Adrenal gland (tissue), 5 donors: ENCODE measurements at regions not wholly inside any gene's neighbourhood (a gene's known extent, or its start where the extent isn't known, plus 50 kb on each side); places are given as distances from the start of the nearest gene placed in this dataset.

ENCODE experiments used
- CTCF ChIP-seq, 6 experiments: fragments of 450-650 bp in 4 of 6; fragments of 200-600 bp in 2 of 6; sonication (generic) in 1 of 6; IDR thresholded peaks; 1 replicate in 5 of 6; 2 replicates in 1 of 6; pipeline versions ENCODE4 v1.5.1 to v1.8.0; 2016 to 2021; ENCODE audit warnings: antibody characterized with exemption in 6 of 6, mild to moderate bottlenecking in 2 of 6, moderate library complexity in 1 of 6
- POLR2A ChIP-seq, 2 donors: fragments of 450-650 bp; IDR thresholded peaks; one replicate each; pipeline ENCODE4 v1.6.1; 2017; ENCODE audit warnings: antibody characterized with exemption in 2 of 2, mild to moderate bottlenecking in 2 of 2, moderate library complexity in 1 of 2
- donor health status: DM: no; HTN: no; CAD: no.

DNA sequence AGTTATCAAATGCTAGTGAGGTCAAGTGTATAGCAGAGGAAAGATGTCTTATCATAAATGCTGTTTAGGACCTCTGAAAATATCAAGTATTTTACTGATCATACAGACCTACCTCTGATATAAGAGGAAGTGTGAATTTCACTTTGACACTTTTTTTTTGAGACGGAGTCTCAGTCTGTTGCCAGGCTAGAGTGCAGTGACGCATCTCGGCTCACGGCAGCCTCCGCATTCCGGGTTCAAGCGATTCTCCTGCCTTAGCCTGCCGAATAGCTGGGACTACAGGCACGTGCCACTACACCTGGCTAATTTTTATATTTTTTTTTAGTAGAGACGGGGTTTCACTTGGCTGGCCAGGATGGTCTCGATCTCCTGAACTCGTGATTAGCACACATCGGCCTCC, 55.1 kb upstream of the PIK3C2G start:
- TF ChIP-seq CTCF (IDR thresholded peaks at IDR 0.05) (no peak), POLR2A (IDR thresholded peaks at IDR 0.05) (no peak)
